Stomach (tissue), 4 donors: ENCODE measurements at regions not wholly inside any gene's neighbourhood (a gene's known extent, or its start where the extent isn't known, plus 50 kb on each side); places are given as distances from the start of the nearest gene placed in this dataset.

Experiments used
- EP300 ChIP-seq: sonication (generic); formaldehyde crosslinking; IDR thresholded peaks from one replicate; pipeline ENCODE4 v1.6.1; 2017; ENCODE audit warnings: antibody characterized with exemption
- POLR2A ChIP-seq, 4 donors: fragments of 450-650 bp; IDR thresholded peaks; one replicate each; pipeline ENCODE4 v1.6.1; 2016; ENCODE audit warnings: antibody characterized with exemption in 4 of 4, control low read depth in 2 of 4, mild to moderate bottlenecking in 1 of 4, moderate library complexity in 1 of 4
- TF ChIP-seq, protein P1 (sequence below), 7 experiments: fragments of 450-650 bp in 4 of 7; fragments of 200-600 bp in 3 of 7; sonication (generic) in 3 of 7; IDR thresholded peaks; one replicate each; pipeline ENCODE4 v1.5.1; 2016 to 2019; ENCODE audit warnings: antibody characterized with exemption in 7 of 7, control low read depth in 2 of 7, mild to moderate bottlenecking in 1 of 7

- TF ChIP-seq, protein P1, sequence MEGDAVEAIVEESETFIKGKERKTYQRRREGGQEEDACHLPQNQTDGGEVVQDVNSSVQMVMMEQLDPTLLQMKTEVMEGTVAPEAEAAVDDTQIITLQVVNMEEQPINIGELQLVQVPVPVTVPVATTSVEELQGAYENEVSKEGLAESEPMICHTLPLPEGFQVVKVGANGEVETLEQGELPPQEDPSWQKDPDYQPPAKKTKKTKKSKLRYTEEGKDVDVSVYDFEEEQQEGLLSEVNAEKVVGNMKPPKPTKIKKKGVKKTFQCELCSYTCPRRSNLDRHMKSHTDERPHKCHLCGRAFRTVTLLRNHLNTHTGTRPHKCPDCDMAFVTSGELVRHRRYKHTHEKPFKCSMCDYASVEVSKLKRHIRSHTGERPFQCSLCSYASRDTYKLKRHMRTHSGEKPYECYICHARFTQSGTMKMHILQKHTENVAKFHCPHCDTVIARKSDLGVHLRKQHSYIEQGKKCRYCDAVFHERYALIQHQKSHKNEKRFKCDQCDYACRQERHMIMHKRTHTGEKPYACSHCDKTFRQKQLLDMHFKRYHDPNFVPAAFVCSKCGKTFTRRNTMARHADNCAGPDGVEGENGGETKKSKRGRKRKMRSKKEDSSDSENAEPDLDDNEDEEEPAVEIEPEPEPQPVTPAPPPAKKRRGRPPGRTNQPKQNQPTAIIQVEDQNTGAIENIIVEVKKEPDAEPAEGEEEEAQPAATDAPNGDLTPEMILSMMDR (IDR thresholded peaks at IDR 0.05): no peak
- TF ChIP-seq POLR2A (IDR thresholded peaks at IDR 0.05): no peak
- TF ChIP-seq EP300: no peak
These were observed 76.6 kb upstream of the PIAS1 start for GRCh38 chr15:67977414-67978089.
